ENCODE measurements at regions not wholly inside any gene's neighbourhood (a gene's known extent, or its start where the extent isn't known, plus 50 kb on each side); places are given as distances from the start of the nearest gene placed in this dataset.

DNA sequence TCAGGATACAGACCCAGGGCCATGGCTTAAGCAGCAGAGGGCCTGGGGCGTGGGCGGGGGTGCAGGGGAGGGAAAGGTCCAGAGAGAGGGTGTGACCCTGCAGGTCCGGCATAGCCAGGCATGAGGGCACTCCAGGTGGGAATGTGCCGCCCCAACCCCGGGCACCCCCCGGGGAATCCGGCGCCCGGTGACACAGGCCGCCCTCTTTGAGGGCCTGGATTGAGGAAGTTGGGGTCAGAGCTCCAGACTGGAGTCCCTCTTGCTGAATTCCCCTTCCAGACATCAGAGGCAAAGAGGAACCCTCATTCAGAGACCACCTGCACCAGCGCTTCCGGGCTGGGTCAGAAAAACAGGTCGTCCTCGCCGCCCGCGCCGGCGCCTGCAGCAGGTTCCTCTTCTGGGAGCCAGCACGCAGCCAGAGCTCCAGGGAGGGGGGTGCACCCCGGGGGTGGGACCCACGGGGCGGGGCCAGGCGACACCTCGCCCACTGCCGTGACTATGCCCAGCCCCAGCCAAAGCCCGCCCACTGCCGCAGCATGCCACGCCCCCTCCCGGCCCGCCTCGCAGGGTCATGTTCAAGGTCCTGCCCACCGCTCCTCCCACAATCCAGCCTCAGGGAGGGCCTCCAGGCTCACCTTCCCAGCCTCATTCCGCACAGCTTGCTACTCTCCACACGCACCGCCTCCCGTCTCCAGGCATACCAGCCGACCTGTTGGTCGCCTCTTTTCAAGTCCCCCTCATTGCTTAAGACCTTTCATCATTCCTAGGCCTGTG is 98.3 kb upstream of the ID2 start:
- Mint-ChIP-seq H3K9me3 (no peaks in the 10 kb centered on the region), H3K4me1 (ENCODE audit: low read depth) (peaks cover 69% of the 10 kb centered on the region), H3K27me3 (peaks cover 23% of the 10 kb centered on the region), H3K4me3 (peak overlapping the region; percentile 61), H3K36me3 (ENCODE audit: low read depth) (no peaks in the 10 kb centered on the region), H3K27ac (peak overlapping the region; percentile 86)
- intact Hi-C loops (cut with micrococcal nuclease): loop anchor here (2.0 to 5.0 kb wide), 3 partner anchors 15 to 56 kb away; no protein-coding TSS in a partner anchor

DNA sequence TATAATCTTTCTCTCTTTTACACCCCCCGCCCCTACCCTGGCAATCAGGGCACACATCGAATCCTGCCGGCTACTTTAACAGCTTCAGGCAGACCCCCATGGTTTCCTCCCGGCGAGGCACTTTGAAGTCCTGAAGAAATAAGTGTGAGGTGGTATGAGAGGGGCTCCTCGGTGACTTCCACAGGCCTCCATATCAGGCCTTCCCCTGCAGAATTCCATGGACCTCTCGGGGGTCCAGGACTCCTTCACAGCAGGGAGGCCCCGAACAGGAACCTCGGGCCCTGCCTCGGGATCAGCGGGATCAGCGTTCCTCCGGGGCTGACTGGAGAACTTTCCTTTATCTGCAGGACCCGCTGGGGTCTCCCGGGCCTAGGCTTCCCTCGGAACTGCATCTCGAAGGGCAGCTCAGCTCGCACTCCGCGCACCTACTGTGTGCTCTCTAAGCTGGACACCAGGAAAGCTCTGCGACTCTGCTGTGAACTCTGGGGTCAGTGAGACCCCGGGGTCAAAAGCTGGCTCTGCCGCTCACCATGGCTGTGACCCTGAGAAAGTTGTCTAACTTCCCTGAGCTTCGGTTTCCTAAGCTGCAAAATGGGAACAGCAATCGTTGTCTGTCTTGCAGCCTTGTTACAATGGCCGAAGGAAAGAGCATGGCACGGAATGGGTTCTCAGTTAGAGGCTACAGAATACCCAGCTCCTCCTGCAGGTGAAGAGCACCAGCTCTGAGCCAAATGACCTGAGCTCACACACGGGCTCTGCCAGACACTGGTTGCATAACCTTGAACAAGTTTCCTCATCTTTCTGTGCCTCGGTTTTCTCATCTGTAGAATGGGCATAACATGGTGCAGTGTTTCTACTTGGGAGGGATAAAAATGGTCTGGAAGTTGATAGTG is 97.4 kb upstream of the ID2 start:
- intact Hi-C loops (cut with micrococcal nuclease): loop anchor here (5.0 kb wide), 1 partner anchor 57 kb away; no protein-coding TSS in a partner anchor
- no peaks in the 10 kb centered on the region for H3K36me3 Mint-ChIP-seq (ENCODE audit: low read depth)
- H3K27me3 Mint-ChIP-seq: peaks cover 25% of the 10 kb centered on the region
- H3K4me1 Mint-ChIP-seq (ENCODE audit: low read depth): peaks cover 62% of the 10 kb centered on the region
- H3K4me3 Mint-ChIP-seq: peak overlapping the region; percentile 61
- peak overlapping the region; percentile 86 for H3K27ac Mint-ChIP-seq
- H3K9me3 Mint-ChIP-seq: no peaks in the 10 kb centered on the region

DNA sequence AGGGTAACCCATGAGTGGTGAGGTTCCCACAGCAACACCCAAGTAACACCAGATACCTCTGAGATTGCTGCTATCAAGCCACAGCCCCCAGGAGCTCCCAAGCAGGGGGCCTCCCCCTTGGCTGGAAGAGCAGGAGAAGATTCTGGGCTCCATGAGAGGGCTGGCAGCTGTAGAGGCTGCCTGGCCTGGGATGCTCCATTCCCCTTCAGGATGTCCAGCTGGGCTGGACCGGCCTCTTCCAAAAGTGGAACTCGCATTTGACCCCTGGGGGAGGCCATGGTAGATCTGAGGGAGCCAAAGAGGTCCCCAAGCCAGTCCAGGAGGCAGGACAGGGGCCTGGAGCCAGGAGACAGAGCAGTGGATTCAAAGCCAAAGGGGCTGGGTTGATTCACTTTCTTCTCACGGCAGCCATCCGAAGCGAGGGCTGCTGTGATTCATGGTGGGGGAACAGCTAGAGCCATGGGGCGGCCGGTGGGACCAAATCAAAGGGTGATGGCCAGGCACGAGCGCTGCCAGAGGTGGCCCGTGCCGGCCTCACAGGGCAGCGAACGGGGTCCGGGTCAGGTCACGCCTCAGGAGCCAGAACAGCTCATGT is 95.3 kb upstream of the ID2 start:
- peak overlapping the region; percentile 42 for H3K27ac Mint-ChIP-seq
- no peaks in the 10 kb centered on the region for H3K36me3 Mint-ChIP-seq (ENCODE audit: low read depth)
- no peaks in the 10 kb centered on the region for H3K9me3 Mint-ChIP-seq
- intact Hi-C loops (cut with micrococcal nuclease): no loop called here
- H3K27me3 Mint-ChIP-seq: peaks cover 21% of the 10 kb centered on the region
- no peak overlapping the region for H3K4me3 Mint-ChIP-seq
- H3K4me1 Mint-ChIP-seq (ENCODE audit: low read depth): peaks cover 43% of the 10 kb centered on the region

DNA sequence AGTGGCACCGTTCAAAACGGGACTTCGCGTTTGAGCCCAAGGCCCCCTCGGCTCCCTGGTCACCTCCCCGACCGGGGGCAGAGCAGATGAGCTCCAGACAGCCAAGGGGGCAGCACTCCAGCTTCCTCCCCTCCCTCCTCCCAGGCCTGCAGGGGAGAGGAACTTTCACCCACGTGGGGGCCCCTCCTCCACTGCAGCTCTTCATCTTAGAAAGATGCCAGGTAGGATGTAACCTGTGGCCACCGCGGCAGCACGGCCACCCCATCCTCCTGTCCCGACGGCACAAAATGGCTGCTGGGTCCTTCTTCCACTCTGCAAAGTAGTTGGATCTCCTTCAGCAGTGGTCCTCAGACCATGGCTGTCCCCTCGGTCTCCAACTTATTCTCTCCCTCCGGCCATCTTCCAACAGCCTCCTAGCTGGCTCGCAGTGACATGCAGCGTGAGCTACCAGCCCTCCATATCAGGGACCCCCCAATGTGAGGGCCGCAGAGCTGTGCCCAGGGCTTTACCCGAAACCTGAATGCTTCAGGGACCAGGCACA is 94.5 kb upstream of the ID2 start:
- H3K27me3 Mint-ChIP-seq: peaks cover 23% of the 10 kb centered on the region
- no peak overlapping the region for H3K4me3 Mint-ChIP-seq
- intact Hi-C loops (cut with micrococcal nuclease): no loop called here
- no peaks in the 10 kb centered on the region for H3K36me3 Mint-ChIP-seq (ENCODE audit: low read depth)
- H3K27ac Mint-ChIP-seq: no peak overlapping the region
- peaks cover 38% of the 10 kb centered on the region for H3K4me1 Mint-ChIP-seq (ENCODE audit: low read depth)
- no peaks in the 10 kb centered on the region for H3K9me3 Mint-ChIP-seq

DNA sequence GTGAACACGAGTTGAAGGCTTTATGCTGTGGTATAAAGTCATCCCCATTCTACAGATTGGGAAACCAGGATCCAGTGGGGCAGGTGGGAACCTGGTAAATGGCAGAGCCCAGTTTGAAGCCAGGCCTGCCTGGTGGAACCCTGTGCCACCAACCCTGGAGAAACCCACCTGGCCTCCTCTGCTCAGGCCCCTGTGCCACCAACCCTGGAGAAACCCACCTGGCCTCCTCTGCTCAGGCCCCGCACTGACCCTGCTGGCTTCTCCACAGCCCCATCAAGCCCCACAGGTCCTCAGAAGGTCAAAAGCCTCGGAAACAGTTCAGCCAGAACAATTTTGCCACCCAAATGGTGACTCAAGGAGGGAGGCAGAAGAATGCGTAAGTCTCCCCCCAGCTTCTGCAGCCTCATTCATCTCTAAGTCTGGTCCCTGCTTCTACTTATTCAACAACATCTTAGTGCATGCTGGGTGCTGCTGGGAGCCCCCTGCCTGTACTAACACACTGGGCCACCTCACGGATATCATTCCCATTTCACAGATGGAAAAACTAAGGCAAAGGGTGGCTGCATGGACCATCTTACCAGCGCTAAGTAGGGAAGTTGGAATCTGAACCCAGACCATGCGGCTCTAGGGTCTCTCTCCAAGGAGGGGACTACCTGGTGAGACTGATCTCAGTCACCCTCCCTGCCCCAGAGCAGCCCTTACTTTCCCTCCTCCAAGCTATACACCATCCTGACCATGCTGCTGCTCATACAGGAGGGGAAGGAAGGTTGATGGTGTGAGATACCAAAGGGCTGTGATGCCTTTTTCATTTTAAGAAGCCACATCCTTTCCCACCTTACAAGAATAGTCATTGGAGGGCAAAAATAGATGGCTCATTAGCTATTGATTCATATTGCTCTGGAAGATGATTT is 93.7 kb upstream of the ID2 start:
- Mint-ChIP-seq H3K36me3 (ENCODE audit: low read depth) (no peaks in the 10 kb centered on the region), H3K27ac (peak overlapping the region; percentile 36), H3K4me1 (ENCODE audit: low read depth) (peaks cover 30% of the 10 kb centered on the region), H3K27me3 (peaks cover 23% of the 10 kb centered on the region), H3K9me3 (no peaks in the 10 kb centered on the region), H3K4me3 (no peak overlapping the region)
- intact Hi-C loops (cut with micrococcal nuclease): no loop called here

DNA sequence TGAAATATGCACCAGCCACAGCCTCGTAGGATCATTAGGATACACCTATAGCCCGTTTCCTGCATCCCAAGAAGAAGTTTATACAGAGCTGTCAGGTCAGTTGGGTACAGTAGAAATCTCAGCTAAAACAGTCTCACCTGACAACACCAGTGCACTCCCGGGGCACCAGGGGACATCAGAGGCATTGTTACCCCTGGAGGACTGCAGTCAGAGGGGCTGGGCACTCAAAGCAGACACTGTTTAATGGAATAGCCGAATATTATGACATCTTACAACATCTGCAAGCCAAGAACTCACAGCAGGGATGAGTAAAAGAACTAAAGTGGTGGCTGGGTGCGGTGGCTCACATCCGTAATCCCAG is 93.0 kb upstream of the ID2 start:
- no peaks in the 10 kb centered on the region for H3K36me3 Mint-ChIP-seq (ENCODE audit: low read depth)
- H3K9me3 Mint-ChIP-seq: no peaks in the 10 kb centered on the region
- no peak overlapping the region for H3K27ac Mint-ChIP-seq
- intact Hi-C loops (cut with micrococcal nuclease): no loop called here
- peaks cover 27% of the 10 kb centered on the region for H3K4me1 Mint-ChIP-seq (ENCODE audit: low read depth)
- peaks cover 23% of the 10 kb centered on the region for H3K27me3 Mint-ChIP-seq
- H3K4me3 Mint-ChIP-seq: no peak overlapping the region

DNA sequence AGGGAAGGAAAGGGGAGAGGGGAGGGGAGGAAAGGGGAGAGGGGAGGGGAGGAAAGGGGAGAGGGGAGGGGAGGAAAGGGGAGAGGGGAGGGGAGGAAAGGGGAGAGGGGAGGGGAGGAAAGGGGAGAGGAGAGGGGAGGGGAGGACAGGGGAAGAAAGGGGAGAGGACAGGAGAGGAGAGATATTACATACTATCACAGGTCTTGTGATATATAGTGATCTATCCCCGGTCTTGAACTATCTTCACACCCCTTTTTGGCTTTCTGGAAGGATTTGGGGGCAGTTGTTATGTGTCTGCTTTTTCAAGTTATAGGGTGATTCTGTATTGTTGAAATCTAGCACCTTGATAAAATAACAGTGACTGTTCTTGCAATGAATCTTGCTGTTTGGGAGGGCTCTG is 92.1 kb upstream of the ID2 start:
- H3K4me3 Mint-ChIP-seq: no peak overlapping the region
- peaks cover 21% of the 10 kb centered on the region for H3K4me1 Mint-ChIP-seq (ENCODE audit: low read depth)
- H3K27ac Mint-ChIP-seq: no peak overlapping the region
- no peaks in the 10 kb centered on the region for H3K36me3 Mint-ChIP-seq (ENCODE audit: low read depth)
- H3K27me3 Mint-ChIP-seq: peaks cover 25% of the 10 kb centered on the region
- intact Hi-C loops (cut with micrococcal nuclease): no loop called here
- no peaks in the 10 kb centered on the region for H3K9me3 Mint-ChIP-seq

DNA sequence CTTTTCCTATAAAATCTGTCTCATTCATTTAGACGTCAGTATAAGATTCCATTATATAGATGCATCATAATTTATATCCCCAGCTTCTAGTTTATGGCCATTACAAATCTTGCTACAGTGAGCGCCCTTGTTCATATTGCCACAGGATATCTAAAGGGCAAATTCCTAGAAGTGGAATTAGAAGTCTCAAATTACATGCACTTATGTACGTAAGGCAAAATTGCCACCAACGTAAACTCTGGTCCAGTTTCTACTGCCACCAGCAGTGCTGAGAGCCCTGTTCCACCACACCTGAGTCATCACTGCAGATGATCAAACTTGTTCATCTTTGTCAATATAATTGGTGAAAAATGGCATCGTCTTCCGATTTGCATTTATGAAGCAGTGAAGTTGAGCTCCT is 90.9 kb upstream of the ID2 start:
- Mint-ChIP-seq H3K27ac (no peak overlapping the region), H3K4me3 (no peak overlapping the region), H3K4me1 (ENCODE audit: low read depth) (peaks cover 17% of the 10 kb centered on the region), H3K36me3 (ENCODE audit: low read depth) (no peaks in the 10 kb centered on the region), H3K27me3 (peaks cover 23% of the 10 kb centered on the region), H3K9me3 (no peaks in the 10 kb centered on the region)
- intact Hi-C loops (cut with micrococcal nuclease): no loop called here

DNA sequence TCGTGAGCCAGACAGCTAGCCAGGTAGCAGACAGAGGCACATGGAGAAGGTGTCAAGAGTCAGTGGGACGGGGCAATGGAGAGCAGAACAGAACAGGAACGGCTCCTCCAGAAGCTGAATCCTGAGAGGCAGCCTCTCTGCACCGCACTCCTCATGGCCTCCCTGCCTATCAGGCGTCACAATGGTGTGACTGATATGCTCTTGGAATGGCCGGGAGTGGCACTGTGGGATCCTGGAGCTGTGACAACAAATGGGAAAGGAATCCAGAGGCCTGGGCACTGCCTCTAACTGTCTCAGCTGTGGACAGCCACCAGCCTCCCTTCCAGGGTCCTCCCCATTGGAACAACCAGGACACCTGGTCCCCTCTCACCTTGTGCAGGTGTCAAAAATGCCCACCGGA is 89.1 kb upstream of the ID2 start:
- intact Hi-C loops (cut with micrococcal nuclease): no loop called here
- no peaks in the 10 kb centered on the region for H3K9me3 Mint-ChIP-seq
- no peak overlapping the region for H3K4me3 Mint-ChIP-seq
- peaks cover 12% of the 10 kb centered on the region for H3K27me3 Mint-ChIP-seq
- no peak overlapping the region for H3K27ac Mint-ChIP-seq
- H3K4me1 Mint-ChIP-seq (ENCODE audit: low read depth): peaks cover 25% of the 10 kb centered on the region
- H3K36me3 Mint-ChIP-seq (ENCODE audit: low read depth): no peaks in the 10 kb centered on the region

DNA sequence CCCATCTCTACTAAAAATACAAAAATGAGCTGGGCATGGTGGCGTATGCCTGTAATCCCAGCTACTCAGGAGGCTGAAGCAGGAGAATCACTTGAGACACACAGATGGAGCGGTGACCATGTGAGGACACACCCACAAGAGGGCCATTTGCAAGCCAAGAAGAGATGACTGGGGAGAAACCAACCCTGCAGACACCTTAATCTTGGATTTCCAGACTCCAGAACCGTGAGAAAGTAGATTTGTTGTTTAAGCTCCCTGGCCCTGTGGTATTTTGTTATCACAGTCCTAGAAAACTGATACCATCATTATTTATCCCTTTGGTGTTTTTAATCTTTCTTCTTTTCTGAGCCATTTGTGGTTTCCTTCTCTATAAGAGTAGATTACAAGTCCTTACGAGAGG is 88.6 kb upstream of the ID2 start:
- Mint-ChIP-seq H3K27me3 (peaks cover 9% of the 10 kb centered on the region), H3K4me1 (ENCODE audit: low read depth) (peaks cover 30% of the 10 kb centered on the region), H3K36me3 (ENCODE audit: low read depth) (no peaks in the 10 kb centered on the region), H3K4me3 (no peak overlapping the region), H3K9me3 (no peaks in the 10 kb centered on the region), H3K27ac (no peak overlapping the region)
- intact Hi-C loops (cut with micrococcal nuclease): no loop called here

DNA sequence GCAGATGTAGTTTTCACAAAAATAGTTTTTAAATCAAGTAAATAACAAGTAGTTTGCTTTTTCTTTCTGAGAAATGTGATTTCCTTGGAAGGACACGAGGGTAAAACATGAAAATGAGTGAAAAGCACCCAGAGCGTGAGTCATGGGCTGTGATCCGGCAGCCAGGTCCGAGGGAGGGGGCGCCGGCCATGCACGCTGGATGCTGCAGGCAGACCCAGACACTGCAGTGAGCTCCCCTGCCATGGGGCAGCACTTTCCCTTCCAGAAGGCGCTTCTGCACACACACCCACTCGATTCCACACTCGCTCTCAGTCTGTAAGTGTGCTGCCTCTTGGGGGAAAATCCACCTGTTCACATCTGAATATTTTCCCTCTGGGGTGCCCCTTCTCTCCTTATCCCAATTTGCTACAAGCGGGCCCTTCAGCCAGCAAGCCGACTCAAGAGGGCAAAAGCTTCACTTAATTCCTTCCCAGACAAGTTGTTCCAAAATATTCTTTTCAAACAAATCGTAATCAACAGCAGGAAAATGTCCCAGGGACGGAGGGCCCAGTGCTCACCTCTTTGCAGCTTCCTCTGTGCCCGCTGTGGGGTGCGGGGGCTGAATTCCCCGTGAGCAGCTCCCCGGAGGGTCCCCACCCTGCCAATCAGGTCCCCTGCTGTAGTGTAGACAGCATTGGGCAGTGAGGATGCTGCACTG is 87.0 kb upstream of the ID2 start:
- Mint-ChIP-seq H3K27me3 (peaks cover 6% of the 10 kb centered on the region), H3K27ac (peak overlapping the region; percentile 26), H3K9me3 (no peaks in the 10 kb centered on the region), H3K4me3 (no peak overlapping the region), H3K4me1 (ENCODE audit: low read depth) (peaks cover 34% of the 10 kb centered on the region), H3K36me3 (ENCODE audit: low read depth) (no peaks in the 10 kb centered on the region)
- intact Hi-C loops (cut with micrococcal nuclease): no loop called here

DNA sequence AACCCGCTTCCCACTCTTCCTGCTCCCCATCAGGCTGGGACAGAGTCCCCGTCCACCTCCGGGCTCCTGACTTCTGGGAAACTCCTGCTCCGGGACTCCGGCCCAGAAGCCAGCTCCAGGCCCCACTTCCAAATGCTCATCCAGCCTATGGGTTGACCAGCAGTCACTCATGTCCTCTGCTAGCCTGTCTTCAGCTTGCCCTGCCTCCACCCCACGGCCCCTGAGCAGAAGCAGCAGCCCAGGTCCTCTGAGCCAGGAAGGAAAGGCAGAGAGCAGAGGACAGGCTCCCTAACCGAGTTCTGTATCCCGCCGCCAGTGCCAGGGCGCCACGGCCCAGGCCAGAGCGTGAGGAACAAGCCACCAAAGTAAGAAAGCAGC is 86.4 kb upstream of the ID2 start:
- H3K4me3 Mint-ChIP-seq: no peak overlapping the region
- no peaks in the 10 kb centered on the region for H3K36me3 Mint-ChIP-seq (ENCODE audit: low read depth)
- peaks cover 6% of the 10 kb centered on the region for H3K27me3 Mint-ChIP-seq
- H3K9me3 Mint-ChIP-seq: no peaks in the 10 kb centered on the region
- peaks cover 38% of the 10 kb centered on the region for H3K4me1 Mint-ChIP-seq (ENCODE audit: low read depth)
- intact Hi-C loops (cut with micrococcal nuclease): no loop called here
- peak overlapping the region; percentile 26 for H3K27ac Mint-ChIP-seq

Measured in dendritic cell treated with granulocyte-macrophage colony-stimulating factor and Interleukin-4, amounts not matched to agents 40 ng/mL and 50 ng/mL, for 4 days (primary cell).